GM12878 (cell line): ENCODE measurements at regions not wholly inside any gene's neighbourhood (a gene's known extent, or its start where the extent isn't known, plus 50 kb on each side); places are given as distances from the start of the nearest gene placed in this dataset.

Experiments used
- ATAC-seq: fragments of 200-7000 bp; cut with Tn5 transposase; 3 replicates; pipeline ENCODE4 v1.9.1; 2020; ENCODE audit warnings: mild to moderate bottlenecking, moderate library complexity
- BruUV-seq: library from RNA; stranded (reverse); fragments of 400-500 nt; replicated peaks from 2 replicates; lab custom pipeline; 2021; lab: Mats Ljungman, UMichigan
- CTCF ChIA-PET: fragments of 300-600 bp; sonication (Branson Sonifier 250); formaldehyde crosslinking; extraction: SDS; loops from one replicate; lab custom pipeline; 2021; ENCODE audit warnings: inconsistent platforms; lab: Yijun Ruan, JAX
- POLR2A ChIA-PET: fragments of 350-600 bp; formaldehyde crosslinking; extraction: SDS; loops from one replicate; lab custom pipeline; 2021; ENCODE audit warnings: inconsistent platforms; lab: Charles Lee
- RAD21 ChIA-PET: fragments of 300-600 bp; sonication (Branson Sonifier 250); formaldehyde crosslinking; loops from one replicate; lab custom pipeline; 2023; ENCODE audit warnings: antibody characterized with exemption; ENCODE audit not compliant: unreplicated experiment; lab: Charles Lee
- SMC1A ChIA-PET: fragments of 300-600 bp; sonication (Branson Sonifier 250); formaldehyde crosslinking; loops from one replicate; lab custom pipeline; 2023; ENCODE audit not compliant: unreplicated experiment, uncharacterized antibody; lab: Charles Lee
- DNase-seq: peaks from one replicate; pipeline ENCODE4 v3.0.0-alpha.2; 2011; ENCODE audit warnings: low read depth, low spot score
- FAIRE-seq: peaks from 3 replicates; lab custom pipeline; 2011; peaks lifted over from hg19 to GRCh38; lab: Jason Lieb, UNC
- H2AFZ ChIP-seq: 2 replicates; pipeline ENCODE4 v1.6.0; 2011; ENCODE audit warnings: low read depth, low read length, control low read depth; ENCODE audit not compliant: control insufficient read depth
- H3K27ac ChIP-seq: 2 replicates; pipeline ENCODE4 v1.5.1; 2011; ENCODE audit warnings: control low read depth; ENCODE audit not compliant: control insufficient read depth, insufficient read depth
- H3K27me3 ChIP-seq, 2 experiments: replicated peaks in 1 of 2; 2 replicates each; pipeline versions ENCODE4 v1.6.0 to v1.6.1; 2011; ENCODE audit warnings: low read length in 1 of 2; ENCODE audit not compliant: control insufficient read depth in 2 of 2, insufficient read depth in 2 of 2
- H3K36me3 ChIP-seq, 2 experiments: 2 replicates each; pipeline ENCODE4 v1.5.1; 2011; ENCODE audit warnings: low read length in 1 of 2; ENCODE audit not compliant: control insufficient read depth in 2 of 2, insufficient read depth in 2 of 2
- H3K4me1 ChIP-seq: 2 replicates; pipeline ENCODE4 v1.6.1; 2011; ENCODE audit warnings: mild to moderate bottlenecking, low read length, moderate library complexity, mixed read lengths; ENCODE audit not compliant: control insufficient read depth, insufficient read depth
- H3K4me2 ChIP-seq: 2 replicates; pipeline ENCODE4 v1.6.0; 2011; ENCODE audit warnings: control low read depth; ENCODE audit not compliant: control insufficient read depth, insufficient read depth
- H3K4me3 ChIP-seq: fragments of 200-600 bp; sonication (generic); 2 replicates; pipeline ENCODE4 v1.5.1; 2016
- H3K79me2 ChIP-seq: 2 replicates; pipeline ENCODE4 v1.6.0; 2011; ENCODE audit warnings: low read length; ENCODE audit not compliant: control insufficient read depth, insufficient read depth
- H3K9ac ChIP-seq: 2 replicates; pipeline ENCODE4 v1.8.0; 2011; ENCODE audit warnings: low read length, control low read depth, mixed read lengths; ENCODE audit not compliant: control insufficient read depth, insufficient read depth
- H3K9me3 ChIP-seq: replicated peaks from 3 replicates; pipeline ENCODE4 v1.5.1; 2011; ENCODE audit warnings: mild to moderate bottlenecking, low read length; ENCODE audit not compliant: control insufficient read depth, insufficient read depth
- H4K20me1 ChIP-seq: 2 replicates; pipeline ENCODE4 v1.6.0; 2011; ENCODE audit not compliant: control insufficient read depth, insufficient read depth
- DPF2 ChIP-seq: fragments of 450-650 bp; IDR thresholded peaks from 2 replicates; pipeline ENCODE4 v1.6.1; 2017; ENCODE audit warnings: mild to moderate bottlenecking
- ESRRA ChIP-seq: IDR thresholded peaks from 2 replicates; pipeline ENCODE4 v1.6.1; 2012; ENCODE audit warnings: mild to moderate bottlenecking, low read length, improper control_type of control experiment
- HCFC1 ChIP-seq: fragments of 150-350 bp; IDR thresholded peaks from 2 replicates; pipeline ENCODE4 v1.6.1; 2014; ENCODE audit warnings: low read length
- IKZF1 ChIP-seq: fragments of 450-650 bp; conservative IDR thresholded peaks from 2 replicates; pipeline ENCODE4 v1.6.1; 2017; ENCODE audit warnings: antibody characterized with exemption, mild to moderate bottlenecking
- KLF5 ChIP-seq: fragments of 450-650 bp; IDR thresholded peaks from 2 replicates; pipeline ENCODE4 v1.6.1; 2014; ENCODE audit warnings: mild to moderate bottlenecking; ENCODE audit not compliant: partially characterized antibody
- LARP7 ChIP-seq: fragments of 450-650 bp; IDR thresholded peaks from 2 replicates; pipeline ENCODE4 v1.6.1; 2017; ENCODE audit warnings: mild to moderate bottlenecking
- NFYA ChIP-seq: IDR thresholded peaks from 2 replicates; pipeline ENCODE4 v1.6.1; 2011; ENCODE audit warnings: low read depth, mild to moderate bottlenecking, low read length, improper control_type of control experiment, borderline replicate concordance
- PRDM15 ChIP-seq: fragments of 450-650 bp; formaldehyde crosslinking; IDR thresholded peaks from 2 replicates; pipeline ENCODE4 v1.4.0; 2020; ENCODE audit warnings: mild to moderate bottlenecking, moderate library complexity
- TCF3 ChIP-seq: IDR thresholded peaks from 2 replicates; pipeline ENCODE4 v1.6.1; 2012; ENCODE audit warnings: low read depth, mild to moderate bottlenecking, low read length, borderline replicate concordance; ENCODE audit not compliant: insufficient read depth
- WGBS: methylation state at CpG from one replicate; pipeline ENCODE4 v1.1.6; 2016; ENCODE audit warnings: low lambda C conversion rate; ENCODE audit not compliant: insufficient replicate concordance, insufficient coverage; ENCODE audit errors: missing lambda C conversion rate; 5-methylcytosine and 5-hydroxymethylcytosine counted together
- in situ Hi-C: fragments of 300-500 bp; cut with MboI; formaldehyde crosslinking; loops from 9 replicates; pipeline ENCODE4 v1.14.3; 2018; ENCODE audit warnings: mixed read lengths
- intact Hi-C: fragments of 100-400 bp; cut with micrococcal nuclease; formaldehyde crosslinking; loops from one replicate; pipeline ENCODE4 v1.14.2; 2022; ENCODE audit not compliant: unreplicated experiment
- TF ChIP-seq, protein P1 (sequence below): fragments of 450-650 bp; IDR thresholded peaks from 2 replicates; pipeline ENCODE4 v1.6.1; 2017; ENCODE audit warnings: borderline replicate concordance
- TF ChIP-seq, protein P2 (sequence below): IDR thresholded peaks from 2 replicates; pipeline ENCODE4 v1.6.1; 2011; ENCODE audit warnings: borderline replicate concordance, low read depth, mild to moderate bottlenecking, moderate library complexity, mixed read lengths, low read length; ENCODE audit not compliant: insufficient read depth; ENCODE audit errors: extremely low read length

GRCh38 chr4:11535333-11535732 is 106.6 kb upstream of the HS3ST1 start:
- intact Hi-C loops (no loop called here), in situ Hi-C loops (no loop called here)
- Histone ChIP-seq H3K9ac (no peak overlapping the region), H3K27ac (no peak overlapping the region), H3K27me3 (no peaks in the 10 kb centered on the region), H3K36me3 (no peaks in the 10 kb centered on the region), H3K4me3 (no peak overlapping the region), H3K4me1 (no peaks in the 10 kb centered on the region), H4K20me1 (no peaks in the 10 kb centered on the region), H3K4me2 (no peak overlapping the region), H3K79me2 (no peaks in the 10 kb centered on the region), H3K9me3 (no peaks in the 10 kb centered on the region), H2AFZ (no peak overlapping the region)
- ChIA-PET CTCF (no interaction called here), SMC1A (interaction anchor here (1.0 kb wide), 2 partner anchors 52 to 88 kb away, joined by 3 to 4 read pairs; no protein-coding TSS in a partner anchor), RAD21 (no interaction called here), POLR2A (no interaction called here)
- TF ChIP-seq KLF5: no peak
- ATAC-seq (no peak), DNase-seq (no peak), FAIRE-seq (no peak)
- 8% methylated on average over 5 of the region's 5 CpGs for WGBS
- BruUV-seq: no TSS peak

- Histone ChIP-seq H2AFZ (no peak overlapping the region), H3K4me2 (no peak overlapping the region), H3K36me3 (no peaks in the 10 kb centered on the region), H4K20me1 (no peaks in the 10 kb centered on the region), H3K9me3 (no peaks in the 10 kb centered on the region), H3K4me3 (no peak overlapping the region), H3K9ac (no peak overlapping the region), H3K79me2 (no peaks in the 10 kb centered on the region), H3K4me1 (no peaks in the 10 kb centered on the region), H3K27ac (no peak overlapping the region), H3K27me3 (no peaks in the 10 kb centered on the region)
- intact Hi-C loops (no loop called here), in situ Hi-C loops (no loop called here)
- no peak for FAIRE-seq
- POLR2A ChIA-PET: no interaction called here
- 24% methylated on average over 2 of the region's 2 CpGs for whole genome bisulfite sequencing
- ATAC-seq: no peak
- CTCF ChIA-PET: no interaction called here
- no peak for DNase-seq
- RAD21 ChIA-PET: no interaction called here
- SMC1A ChIA-PET: interaction anchor here (1.0 kb wide), 1 partner anchor 89 kb away, joined by 3 read pairs; no protein-coding TSS in a partner anchor
- BruUV-seq: no TSS peak
- TF ChIP-seq IKZF1 (no peak), TCF3 (no peak), NFYA (no peak), HCFC1 (no peak), ESRRA (no peak), LARP7 (no peak), DPF2 (no peak), PRDM15 (no peak)
- TF ChIP-seq, protein P1, sequence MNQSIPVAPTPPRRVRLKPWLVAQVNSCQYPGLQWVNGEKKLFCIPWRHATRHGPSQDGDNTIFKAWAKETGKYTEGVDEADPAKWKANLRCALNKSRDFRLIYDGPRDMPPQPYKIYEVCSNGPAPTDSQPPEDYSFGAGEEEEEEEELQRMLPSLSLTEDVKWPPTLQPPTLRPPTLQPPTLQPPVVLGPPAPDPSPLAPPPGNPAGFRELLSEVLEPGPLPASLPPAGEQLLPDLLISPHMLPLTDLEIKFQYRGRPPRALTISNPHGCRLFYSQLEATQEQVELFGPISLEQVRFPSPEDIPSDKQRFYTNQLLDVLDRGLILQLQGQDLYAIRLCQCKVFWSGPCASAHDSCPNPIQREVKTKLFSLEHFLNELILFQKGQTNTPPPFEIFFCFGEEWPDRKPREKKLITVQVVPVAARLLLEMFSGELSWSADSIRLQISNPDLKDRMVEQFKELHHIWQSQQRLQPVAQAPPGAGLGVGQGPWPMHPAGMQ: no peak
- TF ChIP-seq, protein P2, sequence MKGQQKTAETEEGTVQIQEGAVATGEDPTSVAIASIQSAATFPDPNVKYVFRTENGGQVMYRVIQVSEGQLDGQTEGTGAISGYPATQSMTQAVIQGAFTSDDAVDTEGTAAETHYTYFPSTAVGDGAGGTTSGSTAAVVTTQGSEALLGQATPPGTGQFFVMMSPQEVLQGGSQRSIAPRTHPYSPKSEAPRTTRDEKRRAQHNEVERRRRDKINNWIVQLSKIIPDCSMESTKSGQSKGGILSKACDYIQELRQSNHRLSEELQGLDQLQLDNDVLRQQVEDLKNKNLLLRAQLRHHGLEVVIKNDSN: no peak
Measured at GRCh38 chr4:11534623-11535302, 106.1 kb upstream of the HS3ST1 start.
